ENCODE measurements at regions not wholly inside any gene's neighbourhood (a gene's known extent, or its start where the extent isn't known, plus 50 kb on each side); places are given as distances from the start of the nearest gene placed in this dataset.

DNA sequence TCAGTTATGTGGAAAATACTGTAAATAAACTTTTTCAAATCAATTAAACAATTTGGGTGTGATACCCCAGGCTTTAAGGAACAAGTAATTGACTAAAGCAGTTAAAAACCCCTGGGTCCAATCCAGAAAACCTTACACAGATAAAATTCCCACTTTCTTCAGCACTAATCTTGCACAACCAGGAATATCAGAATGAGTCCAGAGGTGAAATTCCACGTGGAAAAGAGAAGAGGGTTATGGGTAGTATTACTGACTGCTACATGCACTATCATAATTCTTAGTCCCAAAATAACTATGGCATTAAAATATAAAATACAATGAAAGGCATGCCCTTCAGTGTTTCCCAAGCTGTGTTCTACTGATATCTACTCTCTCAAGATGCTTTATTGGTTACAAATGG, 135.7 kb upstream of the STEAP4 start:
- TF ChIP-seq, protein P1, sequence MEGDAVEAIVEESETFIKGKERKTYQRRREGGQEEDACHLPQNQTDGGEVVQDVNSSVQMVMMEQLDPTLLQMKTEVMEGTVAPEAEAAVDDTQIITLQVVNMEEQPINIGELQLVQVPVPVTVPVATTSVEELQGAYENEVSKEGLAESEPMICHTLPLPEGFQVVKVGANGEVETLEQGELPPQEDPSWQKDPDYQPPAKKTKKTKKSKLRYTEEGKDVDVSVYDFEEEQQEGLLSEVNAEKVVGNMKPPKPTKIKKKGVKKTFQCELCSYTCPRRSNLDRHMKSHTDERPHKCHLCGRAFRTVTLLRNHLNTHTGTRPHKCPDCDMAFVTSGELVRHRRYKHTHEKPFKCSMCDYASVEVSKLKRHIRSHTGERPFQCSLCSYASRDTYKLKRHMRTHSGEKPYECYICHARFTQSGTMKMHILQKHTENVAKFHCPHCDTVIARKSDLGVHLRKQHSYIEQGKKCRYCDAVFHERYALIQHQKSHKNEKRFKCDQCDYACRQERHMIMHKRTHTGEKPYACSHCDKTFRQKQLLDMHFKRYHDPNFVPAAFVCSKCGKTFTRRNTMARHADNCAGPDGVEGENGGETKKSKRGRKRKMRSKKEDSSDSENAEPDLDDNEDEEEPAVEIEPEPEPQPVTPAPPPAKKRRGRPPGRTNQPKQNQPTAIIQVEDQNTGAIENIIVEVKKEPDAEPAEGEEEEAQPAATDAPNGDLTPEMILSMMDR (IDR thresholded peaks at IDR 0.05; ENCODE audit: low read depth, low read length): no peak
- TF ChIP-seq POLR2A (IDR thresholded peaks at IDR 0.05; ENCODE audit: extremely low read depth, insufficient read length) (no peak), MYC (IDR thresholded peaks at IDR 0.05; ENCODE audit: low read depth, low read length) (no peak)
- TF ChIP-seq, protein P2, sequence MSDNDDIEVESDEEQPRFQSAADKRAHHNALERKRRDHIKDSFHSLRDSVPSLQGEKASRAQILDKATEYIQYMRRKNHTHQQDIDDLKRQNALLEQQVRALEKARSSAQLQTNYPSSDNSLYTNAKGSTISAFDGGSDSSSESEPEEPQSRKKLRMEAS (IDR thresholded peaks at IDR 0.05; ENCODE audit: low read depth, low read length): no peak
